CD8-positive, alpha-beta memory T cell (primary cell): ENCODE measurements at regions not wholly inside any gene's neighbourhood (a gene's known extent, or its start where the extent isn't known, plus 50 kb on each side); places are given as distances from the start of the nearest gene placed in this dataset.

Source experiments
- CTCF ChIA-PET: fragments of 350-600 bp; sonication (Branson Sonifier 250); formaldehyde crosslinking; loops from one replicate; lab custom pipeline; 2021; ENCODE audit warnings: antibody characterized with exemption; lab: Charles Lee
- POLR2A ChIA-PET: fragments of 350-600 bp; sonication (Branson Sonifier 250); formaldehyde crosslinking; loops from one replicate; lab custom pipeline; 2021; ENCODE audit warnings: antibody characterized with exemption; lab: Charles Lee
- DNase-seq, 5 donors: peaks; one replicate each; pipeline versions ENCODE4 v3.0.0 to v3.0.0-alpha.2; 2020 to 2022; ENCODE audit warnings: mixed read lengths in 1 of 5
- H3K27ac ChIP-seq: one replicate; pipeline ENCODE4 v1.7.0; 2013; ENCODE audit warnings: low read depth, mild to moderate bottlenecking, low read length, moderate library complexity
- H3K27me3 ChIP-seq: 2 replicates; pipeline ENCODE4 v1.7.0; 2013; ENCODE audit warnings: low read length, mild to moderate bottlenecking; ENCODE audit not compliant: insufficient read depth, poor library complexity, severe bottlenecking
- H3K36me3 ChIP-seq: 2 replicates; pipeline ENCODE4 v1.7.0; 2013; ENCODE audit warnings: mild to moderate bottlenecking, low read length, moderate library complexity; ENCODE audit not compliant: insufficient read depth
- H3K4me1 ChIP-seq: 2 replicates; pipeline ENCODE4 v1.7.0; 2013; ENCODE audit warnings: mild to moderate bottlenecking, low read length, moderate library complexity; ENCODE audit not compliant: insufficient read depth
- H3K4me3 ChIP-seq: 2 replicates; pipeline ENCODE4 v1.7.0; 2013; ENCODE audit warnings: mild to moderate bottlenecking, low read length
- H3K9me3 ChIP-seq: 2 replicates; pipeline ENCODE4 v1.7.0; 2013; ENCODE audit warnings: mild to moderate bottlenecking, low read length
- H3K27ac Mint-ChIP-seq, 8 donors: one replicate each; pipeline ENCODE4 v1.8.0; 2020 to 2021; ENCODE audit warnings: mixed read lengths in 8 of 8, mild to moderate bottlenecking in 6 of 8, inconsistent platforms in 3 of 8, moderate library complexity in 3 of 8
- H3K27me3 Mint-ChIP-seq, 2 donors: one replicate each; pipeline ENCODE4 v1.8.0; 2020 to 2021; ENCODE audit warnings: mixed read lengths in 2 of 2, mild to moderate bottlenecking in 1 of 2, moderate library complexity in 1 of 2
- H3K36me3 Mint-ChIP-seq, 3 donors: one replicate each; pipeline ENCODE4 v1.8.0; 2020 to 2021; ENCODE audit warnings: mixed read lengths in 3 of 3, inconsistent platforms in 1 of 3, mild to moderate bottlenecking in 1 of 3
- H3K4me1 Mint-ChIP-seq, 3 donors: one replicate each; pipeline ENCODE4 v1.8.0; 2020 to 2021; ENCODE audit warnings: mixed read lengths in 3 of 3, inconsistent platforms in 1 of 3, mild to moderate bottlenecking in 1 of 3
- H3K4me3 Mint-ChIP-seq, 7 donors: one replicate each; pipeline ENCODE4 v1.8.0; 2020 to 2021; ENCODE audit warnings: mixed read lengths in 7 of 7, mild to moderate bottlenecking in 6 of 7, moderate library complexity in 4 of 7, inconsistent platforms in 2 of 7
- H3K9me3 Mint-ChIP-seq, 5 donors: one replicate each; pipeline ENCODE4 v1.8.0; 2020 to 2022; ENCODE audit warnings: mixed read lengths in 5 of 5, mild to moderate bottlenecking in 3 of 5, moderate library complexity in 2 of 5, inconsistent platforms in 1 of 5

DNA sequence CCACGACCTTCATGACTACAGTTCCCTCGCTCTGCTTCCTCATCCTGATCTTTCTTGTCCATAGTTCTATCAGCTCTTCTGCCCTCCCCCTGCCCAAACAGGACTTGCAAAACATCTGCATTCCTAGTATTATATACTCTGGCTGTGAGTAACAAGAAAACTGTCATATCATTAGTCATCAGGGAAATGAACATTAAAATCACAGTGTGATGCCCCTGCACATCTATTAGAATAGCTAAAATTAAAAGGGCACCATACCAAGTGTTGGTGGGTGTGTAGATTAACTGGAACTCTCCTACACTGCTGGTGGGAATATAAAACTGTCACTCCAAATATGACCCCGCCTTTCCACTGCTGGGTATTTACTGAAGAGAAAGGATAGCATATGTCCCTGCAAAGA is 141.8 kb downstream of the C7orf25 start:
- H3K27ac Mint-ChIP-seq: peak overlapping the region in 1 of 8 donors; percentile 21
- H3K4me1 Mint-ChIP-seq: no peaks in the 10 kb centered on the region
- no peaks in the 10 kb centered on the region for H3K36me3 Mint-ChIP-seq
- no peaks in the 10 kb centered on the region for H3K4me1 ChIP-seq
- H3K4me3 Mint-ChIP-seq: no peak overlapping the region
- no peaks in the 10 kb centered on the region for H3K9me3 ChIP-seq
- H3K27ac ChIP-seq: no peak overlapping the region
- DNase-seq: no peak
- no peaks in the 10 kb centered on the region for H3K36me3 ChIP-seq
- no peak overlapping the region for H3K4me3 ChIP-seq
- H3K27me3 ChIP-seq: no peaks in the 10 kb centered on the region
- CTCF ChIA-PET: no interaction called here
- H3K27me3 Mint-ChIP-seq: peaks cover 0 to 1% of the 10 kb centered on the region in 2 donors
- H3K9me3 Mint-ChIP-seq: no peaks in the 10 kb centered on the region
- POLR2A ChIA-PET: no interaction called here

- ChIA-PET POLR2A (no interaction called here), CTCF (no interaction called here)
- H3K9me3 ChIP-seq: no peaks in the 10 kb centered on the region
- no peak overlapping the region for H3K27ac ChIP-seq
- Mint-ChIP-seq H3K9me3 (peaks cover 0 to 3% (median 0%) of the 10 kb centered on the region in 5 donors), H3K27me3 (peaks cover 4 to 9% of the 10 kb centered on the region in 2 donors), H3K4me3 (no peak overlapping the region), H3K27ac (no peak overlapping the region), H3K36me3 (no peaks in the 10 kb centered on the region), H3K4me1 (no peaks in the 10 kb centered on the region)
- H3K36me3 ChIP-seq: no peaks in the 10 kb centered on the region
- no peak for DNase-seq
- no peak overlapping the region for H3K4me3 ChIP-seq
- H3K27me3 ChIP-seq: no peaks in the 10 kb centered on the region
- H3K4me1 ChIP-seq: no peaks in the 10 kb centered on the region
Observed at GRCh38 chr7:42768045-42768444, 143.8 kb downstream of the C7orf25 start.

GRCh38 chr7:42766782-42767423 is 145.0 kb downstream of the C7orf25 start:
- Mint-ChIP-seq H3K4me1 (no peaks in the 10 kb centered on the region), H3K36me3 (no peaks in the 10 kb centered on the region), H3K27me3 (peaks cover 4 to 14% of the 10 kb centered on the region in 2 donors), H3K4me3 (no peak overlapping the region), H3K9me3 (peaks cover 0 to 4% (median 0%) of the 10 kb centered on the region in 5 donors), H3K27ac (no peak overlapping the region)
- H3K36me3 ChIP-seq: no peaks in the 10 kb centered on the region
- no peaks in the 10 kb centered on the region for H3K4me1 ChIP-seq
- H3K9me3 ChIP-seq: no peaks in the 10 kb centered on the region
- no peak overlapping the region for H3K27ac ChIP-seq
- ChIA-PET POLR2A (no interaction called here), CTCF (no interaction called here)
- no peak for DNase-seq
- no peaks in the 10 kb centered on the region for H3K27me3 ChIP-seq
- H3K4me3 ChIP-seq: no peak overlapping the region

DNA sequence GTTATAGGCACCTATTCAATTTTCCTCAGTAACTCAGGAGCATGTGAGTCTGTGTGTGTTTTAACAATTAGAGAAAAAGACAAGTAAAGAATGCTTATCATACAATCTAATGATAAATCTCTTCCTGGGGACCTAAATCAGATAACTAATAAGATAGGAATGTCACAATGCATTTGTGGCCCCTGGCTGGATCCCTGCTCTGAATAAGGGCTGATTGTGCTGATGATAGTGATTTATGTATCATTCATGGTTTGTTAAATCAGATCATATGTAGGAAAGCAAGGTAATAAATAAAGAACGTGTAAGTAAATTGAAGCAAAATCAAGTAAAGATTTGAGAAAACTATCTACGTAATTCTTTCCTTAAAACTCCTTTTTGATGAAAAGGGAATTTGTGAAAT is 145.9 kb downstream of the C7orf25 start:
- Histone ChIP-seq H3K9me3 (no peaks in the 10 kb centered on the region), H3K27ac (no peak overlapping the region), H3K27me3 (no peaks in the 10 kb centered on the region), H3K36me3 (no peaks in the 10 kb centered on the region), H3K4me3 (no peak overlapping the region), H3K4me1 (no peaks in the 10 kb centered on the region)
- no peaks in the 10 kb centered on the region for H3K4me1 Mint-ChIP-seq
- H3K4me3 Mint-ChIP-seq: no peak overlapping the region
- H3K9me3 Mint-ChIP-seq: peaks cover 0 to 4% (median 0%) of the 10 kb centered on the region in 5 donors
- no peaks in the 10 kb centered on the region for H3K36me3 Mint-ChIP-seq
- H3K27me3 Mint-ChIP-seq: peaks cover 4 to 14% of the 10 kb centered on the region in 2 donors
- ChIA-PET CTCF (no interaction called here), POLR2A (no interaction called here)
- DNase-seq: no peak
- no peak overlapping the region for H3K27ac Mint-ChIP-seq

GRCh38 chr7:42763137-42763551 is 148.7 kb downstream of the C7orf25 start:
- no peaks in the 10 kb centered on the region for H3K36me3 Mint-ChIP-seq
- H3K4me1 Mint-ChIP-seq: no peaks in the 10 kb centered on the region
- Histone ChIP-seq H3K4me3 (no peak overlapping the region), H3K36me3 (no peaks in the 10 kb centered on the region), H3K27ac (no peak overlapping the region), H3K9me3 (no peaks in the 10 kb centered on the region), H3K4me1 (no peaks in the 10 kb centered on the region), H3K27me3 (no peaks in the 10 kb centered on the region)
- DNase-seq: no peak
- POLR2A ChIA-PET: no interaction called here
- peaks cover 7 to 14% of the 10 kb centered on the region in 2 donors for H3K27me3 Mint-ChIP-seq
- CTCF ChIA-PET: no interaction called here
- no peak overlapping the region for H3K27ac Mint-ChIP-seq
- peaks cover 0 to 4% (median 3%) of the 10 kb centered on the region in 5 donors for H3K9me3 Mint-ChIP-seq
- no peak overlapping the region for H3K4me3 Mint-ChIP-seq

- no peaks in the 10 kb centered on the region for H3K4me1 Mint-ChIP-seq
- H3K36me3 Mint-ChIP-seq: no peaks in the 10 kb centered on the region
- peaks cover 6 to 14% of the 10 kb centered on the region in 2 donors for H3K27me3 Mint-ChIP-seq
- H3K4me3 Mint-ChIP-seq: no peak overlapping the region
- no peaks in the 10 kb centered on the region for H3K9me3 ChIP-seq
- no peaks in the 10 kb centered on the region for H3K36me3 ChIP-seq
- H3K27ac Mint-ChIP-seq: no peak overlapping the region
- H3K9me3 Mint-ChIP-seq: peaks cover 0 to 4% (median 3%) of the 10 kb centered on the region in 5 donors
- no peaks in the 10 kb centered on the region for H3K27me3 ChIP-seq
- no peak for DNase-seq
- no peaks in the 10 kb centered on the region for H3K4me1 ChIP-seq
- no peak overlapping the region for H3K4me3 ChIP-seq
- CTCF ChIA-PET: no interaction called here
- POLR2A ChIA-PET: no interaction called here
- no peak overlapping the region for H3K27ac ChIP-seq
Observed at GRCh38 chr7:42761486-42761885, 150.4 kb downstream of the C7orf25 start.

DNA sequence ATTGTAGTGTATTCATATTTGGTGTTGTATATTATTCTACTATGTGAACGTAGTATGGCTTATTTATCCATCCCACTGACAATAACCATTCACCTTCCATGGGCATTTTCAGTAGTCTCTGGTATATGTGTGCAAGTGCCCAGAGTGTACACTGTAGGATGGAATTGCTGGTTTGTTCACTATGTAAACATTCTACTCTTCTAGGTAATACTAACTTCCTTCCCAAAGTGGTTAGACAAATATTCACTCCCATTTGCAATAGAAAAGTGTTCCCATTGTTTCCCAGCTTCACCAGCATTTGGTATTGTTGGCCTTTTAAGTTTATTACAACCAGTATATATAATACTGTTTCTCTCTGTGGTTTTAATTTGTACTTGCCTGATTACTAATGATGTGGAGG is 153.7 kb downstream of the C7orf25 start:
- peaks cover 0 to 4% (median 0%) of the 10 kb centered on the region in 5 donors for H3K9me3 Mint-ChIP-seq
- ChIA-PET CTCF (no interaction called here), POLR2A (no interaction called here)
- H3K4me1 Mint-ChIP-seq: no peaks in the 10 kb centered on the region
- Histone ChIP-seq H3K4me1 (no peaks in the 10 kb centered on the region), H3K27ac (no peak overlapping the region), H3K4me3 (no peak overlapping the region), H3K27me3 (no peaks in the 10 kb centered on the region), H3K9me3 (no peaks in the 10 kb centered on the region), H3K36me3 (no peaks in the 10 kb centered on the region)
- H3K36me3 Mint-ChIP-seq: no peaks in the 10 kb centered on the region
- H3K27ac Mint-ChIP-seq: no peak overlapping the region
- DNase-seq: no peak
- H3K4me3 Mint-ChIP-seq: no peak overlapping the region
- peaks cover 3 to 5% of the 10 kb centered on the region in 2 donors for H3K27me3 Mint-ChIP-seq

DNA sequence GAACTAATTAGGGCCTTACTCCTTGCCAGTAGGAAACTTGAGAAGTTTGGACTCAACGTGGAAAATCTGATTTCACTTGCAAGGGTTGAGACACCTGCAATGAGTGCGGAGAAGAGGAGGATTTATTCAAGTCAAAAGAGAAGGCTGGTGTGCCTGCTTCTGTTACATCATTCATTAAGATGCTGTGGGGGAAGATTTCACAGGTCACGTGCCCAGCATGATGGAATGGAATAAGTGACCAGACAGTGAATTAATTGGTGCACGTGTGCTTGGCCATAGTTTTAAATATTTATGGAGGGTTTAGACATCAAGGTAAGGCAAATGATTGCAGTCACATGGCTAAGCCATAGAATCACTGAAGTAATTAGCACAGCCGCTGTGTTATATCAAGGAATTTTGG is 155.0 kb downstream of the C7orf25 start:
- ChIA-PET POLR2A (no interaction called here), CTCF (no interaction called here)
- H3K4me1 Mint-ChIP-seq: no peaks in the 10 kb centered on the region
- no peaks in the 10 kb centered on the region for H3K36me3 ChIP-seq
- no peaks in the 10 kb centered on the region for H3K36me3 Mint-ChIP-seq
- H3K27me3 ChIP-seq: no peaks in the 10 kb centered on the region
- DNase-seq: no peak
- H3K27ac Mint-ChIP-seq: no peak overlapping the region
- no peaks in the 10 kb centered on the region for H3K9me3 ChIP-seq
- no peaks in the 10 kb centered on the region for H3K4me1 ChIP-seq
- H3K4me3 Mint-ChIP-seq: no peak overlapping the region
- no peak overlapping the region for H3K4me3 ChIP-seq
- H3K9me3 Mint-ChIP-seq: peaks cover 0 to 4% (median 0%) of the 10 kb centered on the region in 5 donors
- peaks cover 5 to 7% of the 10 kb centered on the region in 2 donors for H3K27me3 Mint-ChIP-seq
- H3K27ac ChIP-seq: no peak overlapping the region
